Neural cell (in vitro differentiated cells): ENCODE measurements at regions not wholly inside any gene's neighbourhood (a gene's known extent, or its start where the extent isn't known, plus 50 kb on each side); places are given as distances from the start of the nearest gene placed in this dataset.

Source experiments
- CTCF ChIP-seq: fragments of 450-650 bp; IDR thresholded peaks from 2 replicates; pipeline ENCODE4 v1.5.1; 2014; ENCODE audit warnings: antibody characterized with exemption, mild to moderate bottlenecking, moderate library complexity; ENCODE audit not compliant: poor library complexity, severe bottlenecking
- EZH2 ChIP-seq: fragments of 200-600, 300-800 bp; shearing (Covaris generic), sonication (generic); IDR thresholded peaks from 2 replicates; pipeline ENCODE4 v1.6.1; 2014; ENCODE audit warnings: antibody characterized with exemption, low read length, borderline replicate concordance, mild to moderate bottlenecking; ENCODE audit not compliant: insufficient read depth, poor library complexity, severe bottlenecking
- POLR2AphosphoS5 ChIP-seq: IDR thresholded peaks from 2 replicates; pipeline ENCODE4 v1.6.1; 2012

GRCh38 chr12:103021538-103022218 lies 64.2 kb downstream of the ASCL1 start:
- TF ChIP-seq EZH2 (no peak), CTCF (no peak), POLR2AphosphoS5 (no peak)
